ENCODE measurements at regions not wholly inside any gene's neighbourhood (a gene's known extent, or its start where the extent isn't known, plus 50 kb on each side); places are given as distances from the start of the nearest gene placed in this dataset.

- TF ChIP-seq, protein P1, sequence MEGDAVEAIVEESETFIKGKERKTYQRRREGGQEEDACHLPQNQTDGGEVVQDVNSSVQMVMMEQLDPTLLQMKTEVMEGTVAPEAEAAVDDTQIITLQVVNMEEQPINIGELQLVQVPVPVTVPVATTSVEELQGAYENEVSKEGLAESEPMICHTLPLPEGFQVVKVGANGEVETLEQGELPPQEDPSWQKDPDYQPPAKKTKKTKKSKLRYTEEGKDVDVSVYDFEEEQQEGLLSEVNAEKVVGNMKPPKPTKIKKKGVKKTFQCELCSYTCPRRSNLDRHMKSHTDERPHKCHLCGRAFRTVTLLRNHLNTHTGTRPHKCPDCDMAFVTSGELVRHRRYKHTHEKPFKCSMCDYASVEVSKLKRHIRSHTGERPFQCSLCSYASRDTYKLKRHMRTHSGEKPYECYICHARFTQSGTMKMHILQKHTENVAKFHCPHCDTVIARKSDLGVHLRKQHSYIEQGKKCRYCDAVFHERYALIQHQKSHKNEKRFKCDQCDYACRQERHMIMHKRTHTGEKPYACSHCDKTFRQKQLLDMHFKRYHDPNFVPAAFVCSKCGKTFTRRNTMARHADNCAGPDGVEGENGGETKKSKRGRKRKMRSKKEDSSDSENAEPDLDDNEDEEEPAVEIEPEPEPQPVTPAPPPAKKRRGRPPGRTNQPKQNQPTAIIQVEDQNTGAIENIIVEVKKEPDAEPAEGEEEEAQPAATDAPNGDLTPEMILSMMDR (IDR thresholded peaks at IDR 0.05; ENCODE audit: low read depth, low read length): no peak
- TF ChIP-seq MYC (IDR thresholded peaks at IDR 0.05; ENCODE audit: low read depth, low read length) (no peak), MAX (IDR thresholded peaks at IDR 0.05; ENCODE audit: low read depth, low read length) (no peak), POLR2A (IDR thresholded peaks at IDR 0.05; ENCODE audit: extremely low read depth, insufficient read length) (no peak)
Observed at GRCh38 chr6:51464956-51465355, 622.5 kb downstream of the PKHD1 start.
